ENCODE measurements at regions not wholly inside any gene's neighbourhood (a gene's known extent, or its start where the extent isn't known, plus 50 kb on each side); places are given as distances from the start of the nearest gene placed in this dataset.

- TF ChIP-seq ZNF26 (tag by site-specific recombination; IDR thresholded peaks at IDR 0.05) (no peak), ZNF76 (tag by site-specific recombination; IDR thresholded peaks at IDR 0.05; ENCODE audit: borderline replicate concordance, low read depth) (no peak), ZNF580 (tag by site-specific recombination; IDR thresholded peaks at IDR 0.05) (no peak), ZBTB11 (tag by site-specific recombination; conservative IDR thresholded peaks at IDR 0.05; ENCODE audit: low read depth) (no peak), ZNF274 (IDR thresholded peaks at IDR 0.05; ENCODE audit: low read length) (no peak), ZNF274 (tag by site-specific recombination; IDR thresholded peaks at IDR 0.05; ENCODE audit: borderline replicate concordance) (no peak), ZBTB6 (tag by site-specific recombination; IDR thresholded peaks at IDR 0.05) (no peak), ELK4 (IDR thresholded peaks at IDR 0.05; ENCODE audit: borderline replicate concordance, low read depth, low read length) (no peak)
Observed at GRCh38 chr11:90558328-90558865, 335.5 kb upstream of the CHORDC1 start (continued).

- H3K4me1 ChIP-seq (ENCODE audit: control insufficient read depth, insufficient read depth, low read length): no peaks in the 10 kb centered on the region
- H3K9me3 ChIP-seq (ENCODE audit: control insufficient read depth, insufficient read depth, low read depth, low read length): no peaks in the 10 kb centered on the region
- H3K27ac ChIP-seq (ENCODE audit: extremely low read depth, low read depth, low read length): no peak overlapping the region
- no peak for TF ChIP-seq ZNF433 (tag by site-specific recombination; IDR thresholded peaks at IDR 0.05; ENCODE audit: low read depth)
- no peak for TF ChIP-seq SCRT2 (tag by site-specific recombination; IDR thresholded peaks at IDR 0.05)
- no peak for TF ChIP-seq ZNF488 (tag by site-specific recombination; IDR thresholded peaks at IDR 0.05)
- no peak for TF ChIP-seq ZNF350 (tag by site-specific recombination; IDR thresholded peaks at IDR 0.05)
- TF ChIP-seq YY2 (tag by site-specific recombination; IDR thresholded peaks at IDR 0.05): no peak
- no peak for TF ChIP-seq ZNF664 (tag by site-specific recombination; IDR thresholded peaks at IDR 0.05)
- no peak for TF ChIP-seq ZNF18 (tag by site-specific recombination; IDR thresholded peaks at IDR 0.05)
- no peak for TF ChIP-seq ZNF747 (tag by site-specific recombination; IDR thresholded peaks at IDR 0.05)
- no peak for TF ChIP-seq ZNF169 (tag by site-specific recombination; IDR thresholded peaks at IDR 0.05)
- no peak for TF ChIP-seq GLI4 (tag by site-specific recombination; IDR thresholded peaks at IDR 0.05)
- no peak for TF ChIP-seq ZNF16 (tag by site-specific recombination; IDR thresholded peaks at IDR 0.05; ENCODE audit: low read depth)
- no peak for TF ChIP-seq ZNF623 (tag by site-specific recombination; IDR thresholded peaks at IDR 0.05)
- TF ChIP-seq ZNF292 (tag by site-specific recombination; IDR thresholded peaks at IDR 0.05; ENCODE audit: borderline replicate concordance, low read depth): no peak
- no peak for TF ChIP-seq PRDM1 (tag by site-specific recombination; IDR thresholded peaks at IDR 0.05)
- no peak for TF ChIP-seq ZBTB8A (tag by site-specific recombination; IDR thresholded peaks at IDR 0.05)
- TF ChIP-seq ZNF48 (tag by site-specific recombination; IDR thresholded peaks at IDR 0.05): no peak
- no peak for TF ChIP-seq ZNF423 (tag by site-specific recombination; IDR thresholded peaks at IDR 0.05)
- TF ChIP-seq ZBTB7A (tag by site-specific recombination; IDR thresholded peaks at IDR 0.05; ENCODE audit: low read depth): no peak
- no peaks in the 10 kb centered on the region for H3K36me3 ChIP-seq (ENCODE audit: control insufficient read depth in 2 of 2, insufficient read depth in 1 of 2, low read length in 2 of 2)
- CTCF ChIA-PET: no interaction called here
- POLR2A ChIA-PET: no interaction called here
- no peak overlapping the region for H3K4me3 ChIP-seq (ENCODE audit: low read depth, low read length)
Observed at GRCh38 chr11:90556606-90557005, 333.8 kb upstream of the CHORDC1 start.
